ENCODE measurements at regions not wholly inside any gene's neighbourhood (a gene's known extent, or its start where the extent isn't known, plus 50 kb on each side); places are given as distances from the start of the nearest gene placed in this dataset.

- DNase-seq = no peak
- no peak overlapping the region for H3K27ac ChIP-seq
- H3K27me3 ChIP-seq = no peaks in the 10 kb centered on the region
- no peak for FAIRE-seq
- intact Hi-C loops (cut with DNase I) = no loop called here
- TF ChIP-seq CTCF (IDR thresholded peaks at IDR 0.05) = no peak
- H3K36me3 ChIP-seq = no peaks in the 10 kb centered on the region
- no peaks in the 10 kb centered on the region for H3K9me3 ChIP-seq
- 53 to 60% methylated on average over 16 of the region's 16 CpGs for WGBS, 2 donors
- H3K4me3 ChIP-seq = no peak overlapping the region
- H3K4me1 ChIP-seq = no peaks in the 10 kb centered on the region
- ATAC-seq = no peak
Measured at GRCh38 chr19:30679153-30679702, 307.0 kb downstream of the ZNF536 start.

- H3K36me3 ChIP-seq = no peaks in the 10 kb centered on the region
- no peak for TF ChIP-seq CTCF (IDR thresholded peaks at IDR 0.05)
- H3K9me3 ChIP-seq = no peaks in the 10 kb centered on the region
- FAIRE-seq = no peak
- 76 to 85% methylated on average over 10 of the region's 10 CpGs for WGBS, 2 donors
- H3K27ac ChIP-seq = no peak overlapping the region
- no peak overlapping the region for H3K4me3 ChIP-seq
- intact Hi-C loops (cut with DNase I) = no loop called here
- no peak for DNase-seq
- ATAC-seq = no peak
- H3K4me1 ChIP-seq = no peaks in the 10 kb centered on the region
- no peaks in the 10 kb centered on the region for H3K27me3 ChIP-seq
Measured at GRCh38 chr19:30678168-30678567, 306.0 kb downstream of the ZNF536 start.

GRCh38 chr19:30677702-30678101, 305.5 kb downstream of the ZNF536 start:
- no peak overlapping the region for H3K27ac ChIP-seq
- no peak for ATAC-seq
- TF ChIP-seq CTCF (IDR thresholded peaks at IDR 0.05) = no peak
- FAIRE-seq = no peak
- no peaks in the 10 kb centered on the region for H3K9me3 ChIP-seq
- WGBS, 2 donors = 79 to 88% methylated on average over 6 of the region's 6 CpGs
- H3K27me3 ChIP-seq = no peaks in the 10 kb centered on the region
- DNase-seq = no peak
- no peak overlapping the region for H3K4me3 ChIP-seq
- intact Hi-C loops (cut with DNase I) = no loop called here
- no peaks in the 10 kb centered on the region for H3K4me1 ChIP-seq
- no peaks in the 10 kb centered on the region for H3K36me3 ChIP-seq

- Histone ChIP-seq H3K27ac (no peak overlapping the region), H3K36me3 (no peaks in the 10 kb centered on the region), H3K4me1 (no peaks in the 10 kb centered on the region), H3K4me3 (no peak overlapping the region), H3K27me3 (no peaks in the 10 kb centered on the region), H3K9me3 (no peaks in the 10 kb centered on the region)
- peak in 2 of 4 donors; percentile 53 to 72 for ATAC-seq
- WGBS, 2 donors = 61 to 67% methylated on average over 8 of the region's 8 CpGs
- TF ChIP-seq CTCF (IDR thresholded peaks at IDR 0.05) = no peak
- FAIRE-seq = no peak
- peak in 2 of 6 donors; percentile 48 to 55 for DNase-seq
- intact Hi-C loops (cut with DNase I) = no loop called here
Measured at GRCh38 chr19:30676990-30677679, 305.0 kb downstream of the ZNF536 start.

- no peak for TF ChIP-seq CTCF (IDR thresholded peaks at IDR 0.05)
- Histone ChIP-seq H3K4me1 (no peaks in the 10 kb centered on the region), H3K27me3 (no peaks in the 10 kb centered on the region), H3K4me3 (no peak overlapping the region), H3K36me3 (no peaks in the 10 kb centered on the region), H3K27ac (no peak overlapping the region), H3K9me3 (no peaks in the 10 kb centered on the region)
- intact Hi-C loops (cut with DNase I) = no loop called here
- WGBS, 2 donors = 34 to 35% methylated on average over 7 of the region's 7 CpGs
- no peak for ATAC-seq
- no peak for FAIRE-seq
- no peak for DNase-seq
Measured at GRCh38 chr19:30675086-30675485, 302.9 kb downstream of the ZNF536 start.
